K562 (cell line): ENCODE measurements at regions not wholly inside any gene's neighbourhood (a gene's known extent, or its start where the extent isn't known, plus 50 kb on each side); places are given as distances from the start of the nearest gene placed in this dataset.

Experiments
- ATAC-seq: fragments of 200-7000 bp; cut with Tn5 transposase; 3 replicates; pipeline ENCODE4 v1.9.1; 2020; ENCODE audit warnings: moderate library complexity
- BruUV-seq: library from RNA; stranded (reverse); fragments of 400-500 nt; replicated peaks from 2 replicates; lab custom pipeline; 2021; lab: Mats Ljungman, UMichigan
- CTCF ChIA-PET: fragments of 300-600 bp; formaldehyde crosslinking; extraction: SDS; loops from one replicate; lab custom pipeline; 2021; ENCODE audit warnings: low intra/inter-chr PET ratio; lab: Yijun Ruan, JAX
- POLR2A ChIA-PET: fragments of 300-600, 350-650 bp; sonication (Branson Sonifier 250); formaldehyde crosslinking; extraction: SDS; loops from one replicate; lab custom pipeline; 2021; ENCODE audit warnings: antibody characterized with exemption, inconsistent platforms; lab: Yijun Ruan, JAX
- DNase-seq, 4 experiments: peaks; one replicate each; pipeline versions ENCODE4 v3.0.0 to v3.0.0-alpha.2; 2011 to 2018; ENCODE audit warnings: low spot score in 3 of 4, mixed read lengths in 3 of 4; ENCODE audit errors: extremely low read depth in 1 of 4
- FAIRE-seq: peaks from 2 replicates; lab custom pipeline; 2011; peaks lifted over from hg19 to GRCh38; lab: Jason Lieb, UNC
- H2AFZ ChIP-seq: 2 replicates; pipeline ENCODE4 v1.6.0; 2011; ENCODE audit warnings: low read depth, low read length, control low read depth, inconsistent platforms
- H3K27ac ChIP-seq: fragments of 200-600 bp; 3 replicates; pipeline ENCODE4 v1.8.0; 2011; ENCODE audit warnings: low read depth, mild to moderate bottlenecking, control low read depth, inconsistent platforms, low read length, moderate library complexity, mixed read lengths; ENCODE audit errors: extremely low read depth
- H3K27me3 ChIP-seq, 2 experiments: fragments of 300-600 bp in 1 of 2; 2 replicates in 1 of 2; 3 replicates in 1 of 2; pipeline versions ENCODE4 v1.6.0 to v1.8.0; 2011; ENCODE audit warnings: inconsistent platforms in 2 of 2, low read length in 2 of 2, mild to moderate bottlenecking in 1 of 2, mixed read lengths in 1 of 2, moderate library complexity in 1 of 2; ENCODE audit not compliant: control insufficient read depth in 2 of 2, insufficient read depth in 2 of 2
- H3K36me3 ChIP-seq: fragments of 300-600 bp; 3 replicates; pipeline ENCODE4 v1.8.0; 2011; ENCODE audit warnings: mild to moderate bottlenecking, low read length, inconsistent platforms; ENCODE audit not compliant: control insufficient read depth, insufficient read depth
- H3K4me1 ChIP-seq, 2 experiments: fragments of 200-600 bp in 1 of 2; replicated peaks in 1 of 2; 2 replicates in 1 of 2; 3 replicates in 1 of 2; pipeline versions ENCODE4 v1.5.1 to v1.8.0; 2011; ENCODE audit warnings: inconsistent platforms in 2 of 2, low read length in 2 of 2, mild to moderate bottlenecking in 1 of 2, mixed read lengths in 1 of 2, moderate library complexity in 1 of 2; ENCODE audit not compliant: control insufficient read depth in 2 of 2, insufficient read depth in 2 of 2
- H3K4me2 ChIP-seq: 2 replicates; pipeline ENCODE4 v1.6.1; 2011; ENCODE audit warnings: low read length, control low read depth, inconsistent platforms, mixed read lengths; ENCODE audit not compliant: insufficient read depth
- H3K4me3 ChIP-seq: fragments of 200-600 bp; sonication (generic), shearing (Covaris generic); 2 replicates; pipeline ENCODE4 v1.5.1; 2016; ENCODE audit warnings: control low read depth, inconsistent platforms
- H3K79me2 ChIP-seq: fragments of 200-600 bp; 3 replicates; pipeline ENCODE4 v1.8.0; 2011; ENCODE audit warnings: low read length, inconsistent platforms; ENCODE audit not compliant: control insufficient read depth, insufficient read depth
- H3K9ac ChIP-seq, 2 experiments: 2 replicates each; pipeline versions ENCODE4 v1.6.0 to v1.6.1; 2011; ENCODE audit warnings: low read depth in 2 of 2, low read length in 2 of 2, control low read depth in 1 of 2, inconsistent platforms in 1 of 2, mild to moderate bottlenecking in 1 of 2, mixed read lengths in 1 of 2; ENCODE audit not compliant: insufficient read depth in 1 of 2
- H3K9me1 ChIP-seq: one replicate; pipeline ENCODE4 v1.6.0; 2011; ENCODE audit warnings: inconsistent platforms, mild to moderate bottlenecking, low read length, moderate library complexity; ENCODE audit not compliant: control insufficient read depth, insufficient read depth
- H3K9me3 ChIP-seq: replicated peaks from 2 replicates; pipeline ENCODE4 v1.5.1; 2011; ENCODE audit warnings: low read depth, low read length, inconsistent platforms; ENCODE audit not compliant: control insufficient read depth, insufficient read depth
- H4K20me1 ChIP-seq: replicated peaks from 2 replicates; pipeline ENCODE4 v1.6.1; 2011; ENCODE audit warnings: low read length, inconsistent platforms, mixed read lengths; ENCODE audit not compliant: control insufficient read depth, insufficient read depth
- DEAF1 ChIP-seq: fragments of 450-650 bp; formaldehyde crosslinking; IDR thresholded peaks from 2 replicates; pipeline ENCODE4 v1.4.0; 2020; ENCODE audit warnings: mild to moderate bottlenecking, moderate library complexity
- FIP1L1 ChIP-seq: fragments of 200-400 bp; formaldehyde crosslinking; IDR thresholded peaks from 2 replicates; pipeline ENCODE4 v1.6.1; 2018; ENCODE audit warnings: mild to moderate bottlenecking, low read depth, low read length; ENCODE audit not compliant: poor library complexity, severe bottlenecking
- HDGF ChIP-seq: fragments of 450-650 bp; IDR thresholded peaks from 2 replicates; pipeline ENCODE4 v1.6.1; 2016
- HNRNPL ChIP-seq: fragments of 200-400 bp; formaldehyde crosslinking; IDR thresholded peaks from 2 replicates; pipeline ENCODE4 v1.6.1; 2017; ENCODE audit warnings: low read depth, mild to moderate bottlenecking, low read length
- NCOR1 ChIP-seq: fragments of 450-650 bp; IDR thresholded peaks from 2 replicates; pipeline ENCODE4 v1.6.1; 2016; ENCODE audit warnings: mild to moderate bottlenecking, moderate library complexity
- NELFE ChIP-seq: IDR thresholded peaks from 2 replicates; pipeline ENCODE4 v1.6.1; 2011; ENCODE audit warnings: mild to moderate bottlenecking; ENCODE audit not compliant: insufficient read depth, insufficient read length
- NR4A1 ChIP-seq, 2 experiments: fragments of 250-450 bp in 1 of 2; fragments of 450-650 bp in 1 of 2; sonication (Bioruptor Pico) in 1 of 2; IDR thresholded peaks; 2 replicates each; pipeline versions ENCODE4 v1.4.0 to v1.6.1; 2016 to 2020; ENCODE audit warnings: mild to moderate bottlenecking in 2 of 2, missing compliant biosample characterization in 1 of 2, missing genetic modification characterization in 1 of 2, moderate library complexity in 1 of 2
- POLR2A ChIP-seq: fragments of 450-650 bp; conservative IDR thresholded peaks from 2 replicates; pipeline ENCODE4 v1.6.1; 2016
- RREB1 ChIP-seq: fragments of 250-450 bp; sonication (Bioruptor Pico); IDR thresholded peaks from 2 replicates; pipeline ENCODE4 v1.4.0; 2020
- SNRNP70 ChIP-seq: fragments of 200-400 bp; formaldehyde crosslinking; optimal IDR thresholded peaks from 2 replicates; pipeline ENCODE3; 2017; ENCODE audit warnings: low read depth, low read length
- SUPT5H ChIP-seq: fragments of 450-650 bp; IDR thresholded peaks from 2 replicates; pipeline ENCODE4 v1.6.1; 2016
- TGIF2 ChIP-seq: sonication (generic); formaldehyde crosslinking; IDR thresholded peaks from 2 replicates; pipeline ENCODE4 v1.8.1; 2022; ENCODE audit warnings: mild to moderate bottlenecking, missing genetic modification reagents, moderate library complexity
- ZNF280B ChIP-seq: fragments of 250-450 bp; sonication (Bioruptor Pico); IDR thresholded peaks from 2 replicates; pipeline ENCODE4 v1.5.1; 2021; ENCODE audit warnings: mild to moderate bottlenecking
- ZNF354B ChIP-seq: fragments of 250-450 bp; sonication (Bioruptor Pico); IDR thresholded peaks from 2 replicates; pipeline ENCODE4 v1.4.0; 2020
- ZNF384 ChIP-seq: IDR thresholded peaks from 2 replicates; pipeline ENCODE4 v1.6.1; 2012; ENCODE audit warnings: low read depth, low read length, improper control_type of control experiment
- WGBS: fragments of 100-300 bp; shearing (Covaris generic); methylation state at CpG from one replicate; pipeline ENCODE4 v1.1.6; 2016; ENCODE audit warnings: low coverage, mixed read lengths; ENCODE audit not compliant: insufficient coverage; ENCODE audit errors: missing lambda C conversion rate; 5-methylcytosine and 5-hydroxymethylcytosine counted together
- in situ Hi-C: fragments of 300-500 bp; cut with MboI; formaldehyde crosslinking; loops from 4 replicates; pipeline ENCODE4 v1.15.0; 2018; ENCODE audit warnings: inconsistent platforms, mixed read lengths
- intact Hi-C: fragments of 100-400 bp; cut with micrococcal nuclease; formaldehyde crosslinking; loops from 2 replicates; pipeline ENCODE4 v1.14.2; 2022

DNA sequence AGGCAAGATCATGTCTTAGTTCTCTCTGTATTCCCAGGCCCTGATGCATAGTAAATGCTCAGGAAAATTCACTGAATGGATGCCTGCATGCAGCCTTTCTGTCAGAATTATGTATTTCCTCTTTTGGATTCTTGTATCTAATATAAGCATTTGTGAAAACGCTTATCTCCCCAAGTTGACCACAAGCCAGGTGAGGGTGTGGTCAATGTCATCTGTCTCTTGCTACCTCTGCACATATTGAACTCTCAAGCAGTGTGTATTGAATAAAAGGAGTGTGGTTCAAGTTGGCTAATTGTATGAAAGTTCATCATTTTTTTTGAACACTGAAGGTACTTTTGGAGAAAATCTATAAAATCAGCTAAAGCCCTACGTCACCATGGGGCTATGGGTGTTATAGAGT, 84.3 kb downstream of the CNGA2 start (continued):
- TF ChIP-seq RREB1 (no peak), ZNF280B (CRISPR knock-in tag) (no peak)
- TF ChIP-seq, all 486 proteins: peak for 0

DNA sequence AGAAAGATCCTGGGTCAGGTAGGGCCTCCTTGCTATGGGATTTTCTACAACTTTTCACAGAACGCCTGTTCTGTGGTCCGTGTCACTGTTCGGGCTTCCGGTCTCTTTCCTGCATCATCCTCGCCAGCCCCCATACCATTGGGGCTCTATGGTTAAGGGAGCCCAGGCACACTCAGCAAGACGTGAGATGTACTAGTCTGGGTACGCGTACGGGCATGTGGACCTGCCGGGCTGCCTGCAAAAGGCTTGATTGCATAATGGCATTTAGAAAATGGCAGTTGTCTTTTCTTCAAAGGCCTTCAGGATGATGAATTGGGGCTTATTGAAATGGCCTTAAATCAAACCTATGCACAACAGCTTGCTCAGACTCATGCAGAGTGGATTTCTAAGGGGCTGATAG, 86.7 kb downstream of the CNGA2 start:
- ATAC-seq = no peak
- Histone ChIP-seq H3K4me2 (no peak overlapping the region), H3K27ac (no peak overlapping the region), H3K27me3 (peaks cover 0 to 5% of the 10 kb centered on the region in 2 experiments; a peak in 3 of 5 replicates), H2AFZ (no peak overlapping the region), H3K9me1 (no peaks in the 10 kb centered on the region), H4K20me1 (no peaks in the 10 kb centered on the region), H3K36me3 (no peaks in the 10 kb centered on the region), H3K9ac (no peak overlapping the region), H3K9me3 (no peaks in the 10 kb centered on the region), H3K4me1 (no peaks in the 10 kb centered on the region), H3K79me2 (no peaks in the 10 kb centered on the region), H3K4me3 (no peak overlapping the region)
- in situ Hi-C loops (no loop called here), intact Hi-C loops (loop anchor here (10.0 kb wide), 1 partner anchor 814 kb away; the partner anchor contains the start of gene GABRQ)
- no peak for FAIRE-seq
- ChIA-PET CTCF (no interaction called here), POLR2A (interaction anchor here (0.6 kb wide), 1 partner anchor 506 kb away, joined by 3 read pairs; no protein-coding TSS in a partner anchor)
- 2% methylated on average over 6 of the region's 10 CpGs for WGBS
- no peak for DNase-seq
- no TSS peak for BruUV-seq
- TF ChIP-seq HNRNPL (no peak), SNRNP70 (no peak), NCOR1 (no peak), SUPT5H (no peak), TGIF2 (CRISPR knock-in tag) (no peak), DEAF1 (CRISPR knock-in tag) (no peak), ZNF384 (no peak), FIP1L1 (no peak), NR4A1 (CRISPR knock-in tag; IDR thresholded peaks at IDR 0.05) (no peak), NR4A1 (tag; IDR thresholded peaks at IDR 0.05) (no peak), ZNF354B (no peak), NELFE (no peak), HDGF (no peak), POLR2A (no peak)
